HG03159 (cell line): ENCODE measurements at regions not wholly inside any gene's neighbourhood (a gene's known extent, or its start where the extent isn't known, plus 50 kb on each side); places are given as distances from the start of the nearest gene placed in this dataset.

ENCODE experiments used
- ATAC-seq: cut with Tn5 transposase; IDR thresholded peaks from one replicate; pipeline ENCODE4 v1.9.1; 2021; ENCODE audit warnings: mild to moderate bottlenecking, moderate library complexity; ENCODE audit not compliant: unreplicated experiment

DNA sequence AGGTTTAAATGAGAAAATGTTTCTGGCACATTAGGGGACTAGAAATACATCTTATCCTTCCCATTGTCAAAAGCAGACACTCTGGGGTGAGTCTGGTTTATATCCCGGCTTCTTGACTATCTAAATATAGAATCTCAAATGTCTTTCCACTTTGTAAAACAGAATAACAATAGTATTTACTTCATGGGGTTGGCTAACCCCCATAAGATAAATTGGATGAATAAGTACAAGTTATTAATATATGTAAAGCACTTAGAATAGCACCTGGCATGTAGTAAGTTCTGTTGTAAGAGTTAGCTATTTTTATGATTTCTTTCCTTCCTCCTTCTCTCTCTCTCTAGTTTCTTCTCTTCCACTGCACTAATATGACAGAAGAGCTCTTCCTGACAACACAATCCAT lies 499.1 kb downstream of the INSC start:
- no peak for ATAC-seq

DNA sequence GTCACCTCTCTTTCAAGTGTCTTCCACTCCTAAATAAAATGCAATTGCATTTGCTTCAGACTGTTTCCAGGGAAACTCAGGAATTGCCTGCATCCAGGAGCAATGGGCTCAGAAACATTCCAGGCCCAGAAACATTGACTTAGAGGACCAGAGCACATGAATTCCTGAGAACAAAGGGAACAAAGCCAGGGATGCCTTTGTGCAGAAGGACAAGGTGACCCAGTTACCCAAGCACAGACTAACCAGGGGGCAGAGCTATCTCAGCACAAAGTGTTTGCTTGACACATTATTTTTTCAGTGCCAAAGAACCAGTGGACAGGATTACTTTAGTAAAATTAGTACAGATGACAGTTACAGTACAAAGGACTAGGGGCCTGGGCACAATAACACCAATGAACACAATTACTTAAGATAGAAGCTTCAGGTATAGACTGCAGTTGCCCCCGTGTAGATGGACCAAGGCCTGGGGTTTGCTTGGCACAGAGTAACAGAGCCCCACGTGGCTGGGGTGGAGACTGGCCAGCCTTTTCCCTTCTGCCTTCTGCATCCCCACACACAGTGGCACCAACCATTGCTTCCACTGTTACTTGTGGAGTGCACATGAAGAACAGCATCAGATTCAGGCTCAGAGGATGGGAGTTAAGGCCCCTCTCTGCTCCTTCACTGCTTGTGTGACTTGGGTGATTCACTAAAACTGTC lies 500.8 kb downstream of the INSC start:
- no peak for ATAC-seq

GRCh38 chr11:15616130-15617105 lies 501.7 kb downstream of the INSC start:
- ATAC-seq, result no peak

DNA sequence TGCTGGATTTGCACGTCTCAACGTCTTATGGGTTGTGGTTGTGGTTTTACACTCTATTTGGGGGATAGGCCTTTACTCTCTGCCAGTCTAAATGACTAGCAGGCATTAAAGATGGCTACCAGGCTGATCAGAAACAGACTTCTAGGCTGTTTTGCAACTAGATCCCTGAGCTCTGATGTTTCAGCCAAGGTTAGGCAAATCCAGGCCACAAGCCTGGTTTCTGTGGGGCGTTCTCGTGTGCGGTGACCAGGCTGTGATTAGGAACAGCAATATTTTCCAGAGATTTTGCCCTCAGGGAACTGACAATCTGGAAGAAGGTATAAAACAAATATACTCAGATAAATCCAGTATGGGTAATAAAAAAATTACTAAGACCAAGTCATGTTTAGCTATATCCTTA lies 502.4 kb downstream of the INSC start:
- ATAC-seq, result no peak

GRCh38 chr11:15618583-15619032 lies 503.9 kb downstream of the INSC start:
- ATAC-seq, result no peak

GRCh38 chr11:15621565-15621964 lies 506.8 kb downstream of the INSC start:
- no peak for ATAC-seq

GRCh38 chr11:15622231-15622890 lies 507.6 kb downstream of the INSC start:
- ATAC-seq, result no peak

- no peak for ATAC-seq
Measured at GRCh38 chr11:15624701-15625100, 510.0 kb downstream of the INSC start.

DNA sequence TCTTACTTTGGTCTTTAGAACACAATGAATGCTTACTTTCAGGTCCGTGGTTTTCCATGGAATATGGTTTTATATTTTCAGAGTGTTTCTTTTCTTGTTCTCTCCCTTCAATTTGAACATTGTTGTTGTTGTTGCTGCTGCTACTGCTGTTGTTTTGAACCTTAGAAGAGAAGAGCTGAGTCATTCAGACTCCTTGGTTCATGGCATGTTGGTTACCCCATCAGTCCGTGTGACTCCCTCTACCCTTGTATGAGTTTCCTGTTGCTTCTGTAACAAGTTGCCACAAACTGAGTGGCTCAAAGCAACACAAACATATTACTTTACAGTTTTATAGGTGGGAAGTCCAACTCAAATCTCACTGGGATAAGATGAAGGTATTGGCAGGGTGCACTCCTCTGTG lies 511.0 kb downstream of the INSC start:
- ATAC-seq, result no peak

GRCh38 chr11:15627560-15627959 lies 512.8 kb downstream of the INSC start:
- ATAC-seq, result no peak

DNA sequence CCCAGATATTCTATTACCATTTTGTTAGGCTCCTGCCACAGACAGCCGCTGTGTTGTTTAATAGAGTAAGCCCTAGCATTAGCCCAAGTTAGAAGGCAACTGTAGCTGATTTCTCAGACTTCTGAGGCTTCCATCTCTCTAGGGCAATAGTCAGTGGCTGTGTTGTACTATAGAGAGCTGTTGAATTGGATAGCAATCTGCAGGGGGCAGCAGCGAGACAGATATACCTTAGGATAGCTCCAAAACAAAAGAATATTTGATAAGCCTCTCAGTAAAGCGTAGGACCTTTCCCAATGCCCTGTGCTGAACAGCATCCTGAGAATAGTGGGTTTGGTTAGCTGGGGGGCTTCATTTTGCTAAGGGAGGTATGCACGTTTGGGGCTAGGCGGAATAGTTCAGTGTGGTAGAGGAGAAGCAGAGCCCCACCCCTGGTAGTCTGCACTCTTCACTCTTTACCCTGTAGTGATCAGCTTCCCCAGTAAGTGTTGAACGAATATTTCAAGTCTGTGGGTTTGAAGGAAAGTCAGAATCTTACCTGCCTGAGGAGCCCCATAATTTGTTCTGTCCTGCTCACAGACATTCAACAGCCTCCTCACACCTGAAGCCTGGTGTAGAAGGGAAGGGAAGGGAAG lies 515.1 kb downstream of the INSC start:
- no peak for ATAC-seq

- no peak for ATAC-seq
Measured at GRCh38 chr11:15630896-15631295, 516.2 kb downstream of the INSC start.

GRCh38 chr11:15635521-15635920 lies 520.8 kb downstream of the INSC start:
- no peak for ATAC-seq

DNA sequence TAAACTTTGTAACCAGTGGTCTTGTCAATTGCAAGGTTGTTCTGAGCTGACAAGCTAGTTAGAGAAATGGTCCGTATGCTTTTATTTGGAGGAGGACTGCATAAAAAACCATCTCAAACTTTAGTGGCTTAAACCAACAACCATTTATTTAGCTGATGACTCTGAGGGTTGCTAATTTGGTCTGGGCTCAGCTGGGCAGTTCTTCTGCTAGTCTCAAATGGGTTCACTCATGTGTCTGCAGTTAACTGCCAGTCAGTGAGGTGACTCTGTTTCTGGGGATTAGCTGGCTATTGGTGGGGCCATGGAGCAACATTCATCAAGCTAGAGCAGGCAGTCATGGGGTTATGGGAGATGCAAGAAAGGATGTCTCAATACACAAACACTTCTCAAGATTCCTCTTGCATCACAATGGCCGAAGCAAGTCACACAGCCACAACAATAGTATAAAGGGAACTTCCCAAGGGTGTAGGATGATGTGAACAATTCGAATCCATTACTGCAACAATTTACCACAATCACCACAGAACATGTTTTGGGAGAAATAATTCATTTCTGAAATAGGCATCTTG lies 521.9 kb downstream of the INSC start:
- ATAC-seq, result no peak

- no peak for ATAC-seq
Measured at GRCh38 chr11:15638386-15638787, 523.7 kb downstream of the INSC start.

DNA sequence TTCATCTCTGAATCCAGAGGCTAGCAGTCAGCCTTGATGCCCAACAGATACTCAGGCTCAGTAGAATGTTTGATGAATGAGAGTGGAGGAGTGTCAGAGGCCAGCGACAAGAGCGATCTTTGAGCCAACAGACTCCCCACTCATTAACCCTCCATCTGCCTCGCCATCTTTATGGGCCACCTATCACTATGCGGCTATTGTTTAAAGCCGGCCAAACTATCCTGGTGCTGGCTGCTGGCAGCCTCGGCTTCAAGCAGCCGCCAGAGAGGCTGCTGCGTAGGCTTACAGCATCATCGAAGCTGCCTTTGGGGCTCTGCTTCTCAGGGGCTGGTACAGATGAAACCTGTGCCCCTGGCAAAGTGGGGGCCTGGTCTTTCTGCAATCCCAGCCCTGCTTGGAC lies 525.6 kb downstream of the INSC start:
- ATAC-seq, result no peak

DNA sequence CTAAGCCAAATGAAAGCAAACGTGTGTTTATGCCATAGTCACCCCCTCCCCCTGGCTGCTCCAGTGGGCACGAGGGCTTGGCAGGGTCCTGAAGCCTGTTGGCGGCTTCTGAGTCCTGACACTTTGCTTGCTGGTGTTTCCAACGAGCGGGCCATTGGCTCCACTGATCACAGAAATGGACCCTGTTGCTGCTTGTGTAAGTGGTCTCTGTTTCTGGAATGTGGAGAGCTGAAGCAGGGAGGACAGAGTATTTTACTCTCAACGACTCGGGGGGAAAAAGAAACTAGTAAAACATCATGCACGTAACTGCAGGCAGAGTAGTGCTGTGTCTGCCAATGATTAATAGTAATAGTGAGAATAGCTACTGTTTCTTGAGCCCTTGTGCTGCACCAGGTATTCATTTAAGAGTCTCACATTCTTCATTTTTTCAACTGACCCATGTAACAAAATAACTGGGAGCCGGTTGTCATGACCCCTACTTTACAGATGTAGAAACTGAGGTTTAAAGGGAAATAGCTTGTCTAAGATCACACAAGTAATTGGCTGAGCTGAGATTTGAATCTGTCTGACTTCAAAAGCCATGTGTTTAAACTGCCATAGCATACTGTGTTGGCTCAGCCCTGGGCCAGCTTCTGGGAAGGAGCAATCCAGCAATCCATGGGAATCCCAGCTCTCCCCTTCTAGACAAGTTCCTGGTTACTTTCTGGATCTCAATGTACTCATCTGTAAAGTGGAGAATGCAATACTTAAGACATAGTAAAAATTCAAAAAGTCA lies 526.7 kb downstream of the INSC start:
- ATAC-seq, result no peak

GRCh38 chr11:15645201-15645600 lies 530.5 kb downstream of the INSC start:
- no peak for ATAC-seq

GRCh38 chr11:15649371-15650104 lies 534.8 kb downstream of the INSC start:
- ATAC-seq, result peak; percentile 3
